Glutamatergic neuron (in vitro differentiated cells): ENCODE measurements at regions not wholly inside any gene's neighbourhood (a gene's known extent, or its start where the extent isn't known, plus 50 kb on each side); places are given as distances from the start of the nearest gene placed in this dataset.

Experiments used
- DNase-seq: peaks from one replicate; pipeline ENCODE4 v3.0.0; 2022
- H3K27ac Mint-ChIP-seq: one replicate; pipeline ENCODE4 v1.8.0; 2020; ENCODE audit warnings: mild to moderate bottlenecking, mixed read lengths, inconsistent platforms; ENCODE audit not compliant: unreplicated experiment
- H3K27me3 Mint-ChIP-seq: one replicate; pipeline ENCODE4 v1.8.0; 2020; ENCODE audit warnings: mild to moderate bottlenecking, moderate library complexity, mixed read lengths, inconsistent platforms; ENCODE audit not compliant: unreplicated experiment
- H3K36me3 Mint-ChIP-seq: one replicate; pipeline ENCODE4 v1.8.0; 2020; ENCODE audit warnings: mild to moderate bottlenecking, mixed read lengths, inconsistent platforms; ENCODE audit not compliant: unreplicated experiment
- H3K4me1 Mint-ChIP-seq: one replicate; pipeline ENCODE4 v1.8.0; 2020; ENCODE audit warnings: mild to moderate bottlenecking, low read depth, mixed read lengths, inconsistent platforms; ENCODE audit not compliant: unreplicated experiment
- H3K4me3 Mint-ChIP-seq: one replicate; pipeline ENCODE4 v1.8.0; 2020; ENCODE audit warnings: mild to moderate bottlenecking, mixed read lengths, inconsistent platforms; ENCODE audit not compliant: unreplicated experiment
- H3K9me3 Mint-ChIP-seq: one replicate; pipeline ENCODE4 v1.8.0; 2020; ENCODE audit warnings: mild to moderate bottlenecking, moderate library complexity, mixed read lengths, inconsistent platforms; ENCODE audit not compliant: unreplicated experiment
- CTCF ChIP-seq: fragments of 200-600 bp; sonication (generic); IDR thresholded peaks from one replicate; pipeline ENCODE4 v1.5.0; 2021; ENCODE audit not compliant: partially characterized antibody, unreplicated experiment

- peaks cover 14% of the 10 kb centered on the region for H3K27me3 Mint-ChIP-seq
Measured at GRCh38 chr3:10738688-10739372, 77.2 kb upstream of the SLC6A11 start.

GRCh38 chr3:10740954-10741353 lies 75.1 kb upstream of the SLC6A11 start:
- Mint-ChIP-seq H3K36me3 (peaks cover 5% of the 10 kb centered on the region), H3K27me3 (peaks cover 14% of the 10 kb centered on the region), H3K9me3 (peaks cover 5% of the 10 kb centered on the region), H3K27ac (no peak overlapping the region), H3K4me3 (no peak overlapping the region), H3K4me1 (peaks cover 10% of the 10 kb centered on the region)
- TF ChIP-seq CTCF, result no peak
- DNase-seq, result no peak

More at GRCh38 chr3:10738688-10739372, 77.2 kb upstream of the SLC6A11 start:
- peak; percentile 89 for DNase-seq
- peaks cover 10% of the 10 kb centered on the region for H3K4me1 Mint-ChIP-seq
- H3K36me3 Mint-ChIP-seq, result peaks cover 11% of the 10 kb centered on the region
- H3K9me3 Mint-ChIP-seq, result peaks cover 8% of the 10 kb centered on the region
- peak; percentile 97 for TF ChIP-seq CTCF
- H3K27ac Mint-ChIP-seq, result no peak overlapping the region
- H3K4me3 Mint-ChIP-seq, result peak overlapping the region; percentile 60

- no peak for DNase-seq
- peaks cover 10% of the 10 kb centered on the region for H3K4me1 Mint-ChIP-seq
- peaks cover 5% of the 10 kb centered on the region for H3K36me3 Mint-ChIP-seq
- H3K9me3 Mint-ChIP-seq, result peaks cover 5% of the 10 kb centered on the region
- peaks cover 14% of the 10 kb centered on the region for H3K27me3 Mint-ChIP-seq
- H3K4me3 Mint-ChIP-seq, result no peak overlapping the region
- H3K27ac Mint-ChIP-seq, result no peak overlapping the region
- no peak for TF ChIP-seq CTCF
Measured at GRCh38 chr3:10741891-10742671, 73.9 kb upstream of the SLC6A11 start.

GRCh38 chr3:10743366-10744097 lies 72.5 kb upstream of the SLC6A11 start:
- peaks cover 11% of the 10 kb centered on the region for H3K27me3 Mint-ChIP-seq
- no peak overlapping the region for H3K27ac Mint-ChIP-seq
- no peak for TF ChIP-seq CTCF
- no peak for DNase-seq
- H3K9me3 Mint-ChIP-seq, result peaks cover 7% of the 10 kb centered on the region
- peaks cover 10% of the 10 kb centered on the region for H3K4me1 Mint-ChIP-seq
- no peak overlapping the region for H3K4me3 Mint-ChIP-seq
- peaks cover 5% of the 10 kb centered on the region for H3K36me3 Mint-ChIP-seq

DNA sequence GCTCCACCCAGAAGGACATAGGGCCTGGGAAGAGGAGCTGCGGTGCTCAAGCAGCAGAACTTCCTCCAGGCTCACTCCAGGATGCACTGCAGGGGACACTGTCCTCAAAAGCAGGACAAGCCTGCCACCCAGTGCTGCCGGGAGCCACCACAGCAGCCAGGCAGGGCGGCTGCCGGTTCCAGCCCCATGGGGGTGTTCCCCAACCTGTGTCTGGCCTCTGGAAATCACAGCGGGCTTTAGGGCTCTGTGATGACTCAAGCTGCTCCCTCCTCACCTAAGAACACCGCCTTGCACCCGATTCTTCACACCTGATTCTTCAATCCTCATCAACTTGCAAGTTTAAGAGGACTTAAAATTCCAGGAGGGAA lies 71.9 kb upstream of the SLC6A11 start:
- no peak overlapping the region for H3K4me3 Mint-ChIP-seq
- peaks cover 5% of the 10 kb centered on the region for H3K36me3 Mint-ChIP-seq
- peaks cover 7% of the 10 kb centered on the region for H3K9me3 Mint-ChIP-seq
- H3K27me3 Mint-ChIP-seq, result peaks cover 11% of the 10 kb centered on the region
- H3K27ac Mint-ChIP-seq, result no peak overlapping the region
- peak; percentile 59 for DNase-seq
- no peak for TF ChIP-seq CTCF
- peaks cover 10% of the 10 kb centered on the region for H3K4me1 Mint-ChIP-seq
